A549 (cell line): ENCODE measurements at regions not wholly inside any gene's neighbourhood (a gene's known extent, or its start where the extent isn't known, plus 50 kb on each side); places are given as distances from the start of the nearest gene placed in this dataset.

Experiments used
- CHD2 ChIP-seq: fragments of 150-350 bp; IDR thresholded peaks from 2 replicates; pipeline ENCODE4 v1.6.1; 2014; ENCODE audit warnings: low read length; ENCODE audit not compliant: partially characterized antibody
- EP300 ChIP-seq, 2 experiments: fragments of >200 bp; sonication (Bioruptor Twin); formaldehyde crosslinking; IDR thresholded peaks; 2 replicates in 1 of 2; 3 replicates in 1 of 2; pipeline ENCODE4 v1.6.1; 2016 to 2017
- JUN ChIP-seq, 2 experiments: fragments of >200 bp; sonication (Bioruptor Twin); formaldehyde crosslinking; IDR thresholded peaks; 2 replicates in 1 of 2; 3 replicates in 1 of 2; pipeline ENCODE4 v1.6.1; 2016 to 2017
- KDM1A ChIP-seq: fragments of 200-600 bp; sonication (generic); IDR thresholded peaks from 2 replicates; pipeline ENCODE4 v1.6.1; 2016; ENCODE audit warnings: low read depth, mild to moderate bottlenecking
- MAZ ChIP-seq: fragments of 150-350 bp; IDR thresholded peaks from 2 replicates; pipeline ENCODE4 v1.6.1; 2014; ENCODE audit warnings: antibody characterized with exemption, low read depth, low read length, borderline replicate concordance
- POLR2A ChIP-seq: IDR thresholded peaks from 2 replicates; pipeline ENCODE4 v1.6.1; 2012; ENCODE audit warnings: mild to moderate bottlenecking, low read length
- POLR2AphosphoS2 ChIP-seq: conservative IDR thresholded peaks from 2 replicates; pipeline ENCODE4 v1.6.1; 2012; ENCODE audit warnings: low read length, improper control_type of control experiment, inconsistent platforms
- RCOR1 ChIP-seq: fragments of 150-350 bp; IDR thresholded peaks from 2 replicates; pipeline ENCODE4 v1.6.1; 2014; ENCODE audit warnings: antibody characterized with exemption, low read length, low read depth
- RNF2 ChIP-seq: fragments of 200-600 bp; sonication (generic); IDR thresholded peaks from 2 replicates; pipeline ENCODE4 v1.6.1; 2016; ENCODE audit warnings: low read depth, mild to moderate bottlenecking, antibody characterized with exemption, moderate library complexity, borderline replicate concordance
- SMC3 ChIP-seq: fragments of >200 bp; sonication (Bioruptor Twin); formaldehyde crosslinking; IDR thresholded peaks from 3 replicates; pipeline ENCODE4 v1.6.1; 2018; ENCODE audit warnings: inconsistent platforms
- TF ChIP-seq, protein P1 (sequence below): fragments of >200 bp; sonication (Bioruptor Twin); formaldehyde crosslinking; IDR thresholded peaks from 3 replicates; pipeline ENCODE4 v1.5.1; 2016
- TF ChIP-seq, protein P2 (sequence below): fragments of 200-600 bp; sonication (generic); IDR thresholded peaks from 2 replicates; pipeline ENCODE4 v1.6.1; 2016; ENCODE audit warnings: antibody characterized with exemption, mild to moderate bottlenecking, moderate library complexity
- TF ChIP-seq, protein P3 (sequence below): fragments of 250-450 bp; sonication (Bioruptor Pico); IDR thresholded peaks from 2 replicates; pipeline ENCODE4 v1.5.0; 2020; ENCODE audit warnings: low read depth, mild to moderate bottlenecking, moderate library complexity

DNA sequence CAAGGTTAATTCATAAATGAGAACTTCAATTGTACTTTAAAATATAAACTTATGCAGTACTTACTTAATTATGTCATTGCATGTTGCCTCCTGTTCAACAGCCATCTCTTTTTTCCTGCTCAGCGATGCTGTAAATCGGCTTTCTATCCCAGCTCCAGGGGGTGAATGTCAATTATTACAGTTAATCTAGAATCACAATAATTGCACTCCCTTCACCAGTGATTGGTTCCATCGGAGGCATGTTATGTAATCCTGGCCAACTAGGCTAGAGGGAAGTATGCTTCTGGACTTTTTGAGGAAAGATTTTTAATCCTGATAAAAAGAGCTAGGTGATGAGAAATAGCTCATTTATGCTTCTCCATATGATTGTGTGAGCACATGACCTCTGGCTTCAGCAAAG is 53.8 kb upstream of the SGIP1 start:
- no peak for TF ChIP-seq RNF2
- TF ChIP-seq, protein P1, sequence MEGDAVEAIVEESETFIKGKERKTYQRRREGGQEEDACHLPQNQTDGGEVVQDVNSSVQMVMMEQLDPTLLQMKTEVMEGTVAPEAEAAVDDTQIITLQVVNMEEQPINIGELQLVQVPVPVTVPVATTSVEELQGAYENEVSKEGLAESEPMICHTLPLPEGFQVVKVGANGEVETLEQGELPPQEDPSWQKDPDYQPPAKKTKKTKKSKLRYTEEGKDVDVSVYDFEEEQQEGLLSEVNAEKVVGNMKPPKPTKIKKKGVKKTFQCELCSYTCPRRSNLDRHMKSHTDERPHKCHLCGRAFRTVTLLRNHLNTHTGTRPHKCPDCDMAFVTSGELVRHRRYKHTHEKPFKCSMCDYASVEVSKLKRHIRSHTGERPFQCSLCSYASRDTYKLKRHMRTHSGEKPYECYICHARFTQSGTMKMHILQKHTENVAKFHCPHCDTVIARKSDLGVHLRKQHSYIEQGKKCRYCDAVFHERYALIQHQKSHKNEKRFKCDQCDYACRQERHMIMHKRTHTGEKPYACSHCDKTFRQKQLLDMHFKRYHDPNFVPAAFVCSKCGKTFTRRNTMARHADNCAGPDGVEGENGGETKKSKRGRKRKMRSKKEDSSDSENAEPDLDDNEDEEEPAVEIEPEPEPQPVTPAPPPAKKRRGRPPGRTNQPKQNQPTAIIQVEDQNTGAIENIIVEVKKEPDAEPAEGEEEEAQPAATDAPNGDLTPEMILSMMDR, result no peak
- no peak for TF ChIP-seq POLR2AphosphoS2
- no peak for TF ChIP-seq POLR2A
- TF ChIP-seq SMC3, result no peak
- TF ChIP-seq, protein P2, sequence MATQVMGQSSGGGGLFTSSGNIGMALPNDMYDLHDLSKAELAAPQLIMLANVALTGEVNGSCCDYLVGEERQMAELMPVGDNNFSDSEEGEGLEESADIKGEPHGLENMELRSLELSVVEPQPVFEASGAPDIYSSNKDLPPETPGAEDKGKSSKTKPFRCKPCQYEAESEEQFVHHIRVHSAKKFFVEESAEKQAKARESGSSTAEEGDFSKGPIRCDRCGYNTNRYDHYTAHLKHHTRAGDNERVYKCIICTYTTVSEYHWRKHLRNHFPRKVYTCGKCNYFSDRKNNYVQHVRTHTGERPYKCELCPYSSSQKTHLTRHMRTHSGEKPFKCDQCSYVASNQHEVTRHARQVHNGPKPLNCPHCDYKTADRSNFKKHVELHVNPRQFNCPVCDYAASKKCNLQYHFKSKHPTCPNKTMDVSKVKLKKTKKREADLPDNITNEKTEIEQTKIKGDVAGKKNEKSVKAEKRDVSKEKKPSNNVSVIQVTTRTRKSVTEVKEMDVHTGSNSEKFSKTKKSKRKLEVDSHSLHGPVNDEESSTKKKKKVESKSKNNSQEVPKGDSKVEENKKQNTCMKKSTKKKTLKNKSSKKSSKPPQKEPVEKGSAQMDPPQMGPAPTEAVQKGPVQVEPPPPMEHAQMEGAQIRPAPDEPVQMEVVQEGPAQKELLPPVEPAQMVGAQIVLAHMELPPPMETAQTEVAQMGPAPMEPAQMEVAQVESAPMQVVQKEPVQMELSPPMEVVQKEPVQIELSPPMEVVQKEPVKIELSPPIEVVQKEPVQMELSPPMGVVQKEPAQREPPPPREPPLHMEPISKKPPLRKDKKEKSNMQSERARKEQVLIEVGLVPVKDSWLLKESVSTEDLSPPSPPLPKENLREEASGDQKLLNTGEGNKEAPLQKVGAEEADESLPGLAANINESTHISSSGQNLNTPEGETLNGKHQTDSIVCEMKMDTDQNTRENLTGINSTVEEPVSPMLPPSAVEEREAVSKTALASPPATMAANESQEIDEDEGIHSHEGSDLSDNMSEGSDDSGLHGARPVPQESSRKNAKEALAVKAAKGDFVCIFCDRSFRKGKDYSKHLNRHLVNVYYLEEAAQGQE, result no peak
- TF ChIP-seq KDM1A, result no peak
- no peak for TF ChIP-seq CHD2
- TF ChIP-seq, protein P3, sequence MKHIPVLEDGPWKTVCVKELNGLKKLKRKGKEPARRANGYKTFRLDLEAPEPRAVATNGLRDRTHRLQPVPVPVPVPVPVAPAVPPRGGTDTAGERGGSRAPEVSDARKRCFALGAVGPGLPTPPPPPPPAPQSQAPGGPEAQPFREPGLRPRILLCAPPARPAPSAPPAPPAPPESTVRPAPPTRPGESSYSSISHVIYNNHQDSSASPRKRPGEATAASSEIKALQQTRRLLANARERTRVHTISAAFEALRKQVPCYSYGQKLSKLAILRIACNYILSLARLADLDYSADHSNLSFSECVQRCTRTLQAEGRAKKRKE (CRISPR knock-in tag), result no peak
- no peak for TF ChIP-seq RCOR1
- TF ChIP-seq MAZ, result no peak
- TF ChIP-seq JUN (IDR thresholded peaks at IDR 0.05), result no peak
- no peak for TF ChIP-seq EP300 (IDR thresholded peaks at IDR 0.05)
